ENCODE measurements at regions not wholly inside any gene's neighbourhood (a gene's known extent, or its start where the extent isn't known, plus 50 kb on each side); places are given as distances from the start of the nearest gene placed in this dataset.

- DNase-seq (ENCODE audit: low spot score), result no peak
- intact Hi-C loops (cut with DNase I), result no loop called here
Observed at GRCh38 chr10:8556321-8556720, 501.8 kb downstream of the GATA3 start.

- no peak for DNase-seq (ENCODE audit: low spot score)
- intact Hi-C loops (cut with DNase I), result no loop called here
Observed at GRCh38 chr10:8563478-8563877, 509.0 kb downstream of the GATA3 start.

GRCh38 chr10:8566737-8567136 lies 512.2 kb downstream of the GATA3 start:
- intact Hi-C loops (cut with DNase I), result no loop called here

DNA sequence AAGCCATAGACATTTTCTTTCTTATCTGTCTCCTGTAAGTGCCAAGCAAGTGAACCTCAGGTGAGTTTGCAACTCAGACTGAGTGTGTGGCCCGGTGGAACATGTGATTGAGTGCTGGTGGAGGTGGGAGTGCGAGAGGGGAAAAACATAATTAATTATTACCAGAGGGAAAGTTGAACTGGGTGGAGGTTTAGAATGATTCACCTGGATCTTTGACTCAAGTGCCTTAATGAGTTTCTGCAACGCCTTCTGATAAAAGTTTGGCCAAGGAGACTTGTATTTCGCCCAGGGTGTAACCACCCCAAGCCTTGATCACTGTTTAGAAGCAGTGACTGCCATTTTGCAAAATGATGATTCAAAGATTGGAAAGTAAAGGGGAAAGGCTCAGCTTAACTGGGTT lies 513.9 kb downstream of the GATA3 start:
- intact Hi-C loops (cut with DNase I), result no loop called here

More at GRCh38 chr10:8566737-8567136, 512.2 kb downstream of the GATA3 start:
- DNase-seq (ENCODE audit: low spot score), result no peak

DNA sequence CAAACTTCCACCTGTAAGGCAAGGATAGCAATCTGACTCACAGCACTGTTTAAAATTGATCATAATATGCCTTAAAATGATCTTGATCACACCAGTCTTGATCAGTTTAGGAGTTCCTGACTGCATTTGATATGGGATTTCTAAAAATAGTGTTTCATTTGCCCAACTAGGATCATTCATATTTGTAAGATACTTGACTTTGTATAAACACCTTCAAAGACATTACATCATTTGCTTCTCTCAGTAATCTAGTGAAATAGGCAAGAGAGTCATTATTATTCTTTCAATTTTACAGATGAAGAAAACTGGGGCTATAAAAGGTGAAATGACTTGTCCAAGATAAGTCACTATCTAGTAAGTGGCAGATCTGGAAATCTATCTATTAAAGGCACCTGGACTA lies 521.1 kb downstream of the GATA3 start:
- no peak for DNase-seq (ENCODE audit: low spot score)
- intact Hi-C loops (cut with DNase I), result no loop called here

More for the DNA sequence above, 513.9 kb downstream of the GATA3 start:
- DNase-seq (ENCODE audit: low spot score), result no peak

DNA sequence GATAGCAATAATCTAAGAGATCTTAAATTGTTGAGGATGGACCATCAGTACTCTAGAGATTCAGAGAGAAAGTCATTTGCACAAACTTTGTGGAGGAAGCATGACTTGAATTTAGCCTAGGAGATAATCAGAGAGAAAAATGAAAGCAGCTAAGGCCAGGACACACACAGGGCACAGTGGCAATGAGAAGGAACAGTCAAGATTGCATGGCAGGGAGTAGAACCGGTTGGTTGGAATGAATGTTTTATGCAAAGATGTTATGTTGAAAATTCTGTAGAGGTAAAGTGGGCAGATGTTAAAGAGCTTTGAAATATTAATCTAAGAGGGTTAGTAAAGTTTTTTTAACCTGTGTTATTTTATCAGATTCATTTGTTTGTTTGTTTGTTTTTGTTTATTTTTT lies 521.8 kb downstream of the GATA3 start:
- DNase-seq (ENCODE audit: low spot score), result no peak
- intact Hi-C loops (cut with DNase I), result no loop called here

- intact Hi-C loops (cut with DNase I), result no loop called here
- no peak for DNase-seq (ENCODE audit: low spot score)
Observed at GRCh38 chr10:8576911-8577310, 522.4 kb downstream of the GATA3 start.

DNA sequence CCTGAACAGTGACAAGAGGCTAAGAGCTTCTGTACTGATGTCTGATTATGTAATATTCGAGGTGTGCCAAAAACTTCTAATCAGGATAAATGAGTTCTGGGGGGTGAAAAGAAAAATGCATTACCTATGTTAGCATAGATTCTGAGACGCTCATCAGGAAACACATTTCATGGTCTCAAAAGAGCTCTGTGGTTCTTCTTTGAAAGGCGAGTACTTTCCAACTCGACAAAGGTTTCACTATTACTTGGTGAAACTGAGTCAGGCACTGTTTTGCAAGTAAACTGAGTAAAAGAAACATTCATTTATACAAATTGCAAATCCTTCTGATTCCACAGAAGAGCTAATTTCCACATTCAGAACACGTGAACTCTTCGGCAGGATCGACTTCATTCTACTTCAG lies 523.2 kb downstream of the GATA3 start:
- no peak for DNase-seq (ENCODE audit: low spot score)
- intact Hi-C loops (cut with DNase I), result no loop called here

DNA sequence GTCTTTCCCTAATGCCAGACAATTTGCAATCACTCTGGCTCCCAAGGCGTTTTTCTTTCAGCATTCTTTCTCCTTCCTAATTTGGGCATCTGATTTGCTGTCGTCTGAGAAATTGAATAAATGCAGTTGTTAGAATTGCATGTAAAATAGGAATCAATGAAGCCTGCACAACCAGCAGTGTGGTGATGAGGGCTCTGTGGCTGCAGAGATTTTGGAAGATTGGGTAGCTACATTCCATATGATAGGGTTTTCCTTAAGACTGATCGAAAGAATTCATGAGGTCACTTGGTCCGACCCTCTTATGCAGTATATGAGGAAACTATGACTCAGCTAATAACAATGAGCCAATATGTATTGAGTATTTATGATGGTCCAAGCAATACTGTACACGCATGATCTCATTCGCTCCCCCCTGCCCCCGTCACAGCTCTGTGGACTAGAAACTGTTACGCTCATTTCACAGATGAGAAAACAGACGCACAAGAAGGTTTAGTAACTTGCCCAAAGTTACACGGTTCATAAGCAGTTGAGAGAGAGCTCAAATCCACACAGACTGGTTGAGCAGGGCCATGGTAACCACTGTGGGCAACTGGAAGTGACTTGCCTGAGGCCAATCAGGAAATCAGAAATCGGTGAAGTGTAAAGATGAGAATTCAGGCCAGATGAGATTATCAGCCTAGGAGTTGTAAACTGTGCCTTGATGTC lies 527.2 kb downstream of the GATA3 start:
- intact Hi-C loops (cut with DNase I), result no loop called here
- DNase-seq (ENCODE audit: low spot score), result no peak

DNA sequence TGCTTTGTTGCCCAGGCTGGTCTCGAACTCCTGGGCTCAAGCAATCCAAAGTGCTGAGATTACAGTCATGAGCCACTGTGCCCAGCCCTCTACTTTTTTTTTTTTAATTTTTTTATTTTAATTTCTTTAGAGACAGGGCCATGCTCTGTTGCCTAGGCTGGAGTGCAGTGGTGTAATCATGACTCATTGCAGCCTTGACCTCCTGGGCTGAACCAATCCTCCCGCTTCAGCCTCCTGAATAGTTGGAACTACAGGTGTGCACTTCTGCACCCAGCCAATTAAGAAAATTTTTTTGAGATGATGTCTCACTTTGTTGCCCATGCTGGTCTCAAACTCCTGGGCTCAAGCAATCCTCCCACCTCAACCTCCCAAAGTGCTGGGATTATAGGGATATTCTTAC lies 528.6 kb downstream of the GATA3 start:
- intact Hi-C loops (cut with DNase I), result no loop called here
- DNase-seq (ENCODE audit: low spot score), result no peak

DNA sequence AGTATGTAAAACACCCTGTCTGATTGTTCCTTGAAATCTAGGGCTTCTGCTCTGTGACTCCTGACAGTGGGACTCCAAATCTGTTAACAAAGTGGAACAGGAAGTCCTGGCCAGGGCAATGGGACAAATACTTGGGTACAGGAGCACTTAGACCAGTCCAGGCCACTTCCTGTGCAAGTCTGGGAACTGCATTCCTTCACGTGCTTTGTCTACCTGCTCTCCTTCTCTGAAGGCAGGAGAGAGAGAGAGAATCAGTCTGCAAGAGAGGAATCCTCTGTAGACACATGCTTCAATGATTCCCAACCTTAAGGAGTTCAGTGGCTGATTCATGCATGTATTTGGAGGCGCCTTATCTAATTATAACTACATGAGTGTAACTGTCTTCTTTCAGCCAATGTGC lies 530.2 kb downstream of the GATA3 start:
- no peak for DNase-seq (ENCODE audit: low spot score)
- intact Hi-C loops (cut with DNase I), result no loop called here

- intact Hi-C loops (cut with DNase I), result no loop called here
- no peak for DNase-seq (ENCODE audit: low spot score)
Observed at GRCh38 chr10:8586504-8586903, 532.0 kb downstream of the GATA3 start.

DNA sequence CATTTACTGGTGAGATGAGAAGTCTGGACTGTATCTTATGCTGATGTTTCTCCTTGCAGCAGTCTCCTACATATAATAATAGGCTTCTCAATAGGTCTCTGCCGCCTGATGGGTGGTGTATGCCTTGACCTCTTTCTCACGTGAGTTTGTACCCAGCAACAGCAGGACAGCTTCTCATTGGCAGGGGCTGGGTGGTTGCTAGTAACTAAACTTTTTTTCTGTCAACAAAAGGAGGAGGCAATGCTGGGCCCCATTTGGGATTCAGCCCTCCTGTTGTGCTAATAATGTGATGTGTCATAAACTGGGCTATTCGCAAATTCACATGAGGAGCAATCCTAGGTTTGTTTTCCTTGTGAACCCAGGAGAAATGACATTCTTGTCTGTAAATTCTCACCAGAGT lies 533.6 kb downstream of the GATA3 start:
- intact Hi-C loops (cut with DNase I), result no loop called here
- no peak for DNase-seq (ENCODE audit: low spot score)

- DNase-seq (ENCODE audit: low spot score), result no peak
- intact Hi-C loops (cut with DNase I), result no loop called here
Observed at GRCh38 chr10:8590518-8590917, 536.0 kb downstream of the GATA3 start.

- intact Hi-C loops (cut with DNase I), result no loop called here
Observed at GRCh38 chr10:8591640-8592039, 537.2 kb downstream of the GATA3 start.

GRCh38 chr10:8594176-8594575 lies 539.7 kb downstream of the GATA3 start:
- no peak for DNase-seq (ENCODE audit: low spot score)
- intact Hi-C loops (cut with DNase I), result no loop called here

More at GRCh38 chr10:8591640-8592039, 537.2 kb downstream of the GATA3 start:
- no peak for DNase-seq (ENCODE audit: low spot score)

DNA sequence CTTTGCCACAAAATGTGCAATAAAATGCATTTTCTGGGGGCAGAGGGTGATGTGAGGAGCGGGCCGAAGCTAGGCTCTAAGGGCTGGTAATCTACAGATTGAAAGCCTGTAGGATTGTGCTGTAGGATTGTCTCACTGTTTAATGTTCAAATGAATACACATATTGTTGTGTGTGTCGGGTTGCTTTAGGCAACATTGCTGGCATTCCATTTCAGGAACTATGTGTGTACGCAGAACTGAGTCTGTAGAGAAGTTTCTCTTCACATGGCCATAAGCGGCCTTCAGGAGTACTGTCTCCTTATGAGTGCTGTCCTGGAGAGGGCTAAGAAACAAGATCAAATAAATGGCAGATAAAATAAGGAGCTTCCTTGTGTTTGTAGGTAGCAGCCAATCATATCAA lies 540.2 kb downstream of the GATA3 start:
- intact Hi-C loops (cut with DNase I), result no loop called here
- no peak for DNase-seq (ENCODE audit: low spot score)

DNA sequence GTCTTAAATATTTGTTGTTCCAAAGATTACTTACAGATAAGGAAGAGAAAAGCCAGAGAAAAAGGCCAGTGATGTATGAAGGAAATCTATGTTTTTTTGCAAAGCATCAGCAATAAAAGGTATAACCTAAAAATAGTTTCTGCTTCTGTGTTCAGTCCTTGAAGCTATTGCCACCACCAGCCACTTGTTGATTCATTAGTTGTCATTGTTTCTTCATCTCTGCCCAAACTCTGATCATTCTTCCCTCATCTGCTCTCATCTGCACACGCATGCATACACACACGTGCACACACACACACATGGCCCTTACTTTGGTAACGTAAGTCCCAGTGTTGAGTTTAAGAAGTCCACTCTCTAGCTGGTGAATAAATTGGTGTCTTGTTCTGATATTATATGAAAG lies 540.7 kb downstream of the GATA3 start:
- no peak for DNase-seq (ENCODE audit: low spot score)
- intact Hi-C loops (cut with DNase I), result no loop called here

- DNase-seq (ENCODE audit: low spot score), result no peak
- intact Hi-C loops (cut with DNase I), result no loop called here
Observed at GRCh38 chr10:8596929-8597472, 542.5 kb downstream of the GATA3 start.

- DNase-seq (ENCODE audit: low spot score), result no peak
Observed at GRCh38 chr10:8600192-8600591, 545.7 kb downstream of the GATA3 start.

GRCh38 chr10:8602821-8603220 lies 548.3 kb downstream of the GATA3 start:
- intact Hi-C loops (cut with DNase I), result no loop called here
- DNase-seq (ENCODE audit: low spot score), result no peak

More at GRCh38 chr10:8600192-8600591, 545.7 kb downstream of the GATA3 start:
- intact Hi-C loops (cut with DNase I), result no loop called here

All from cardiac septum (tissue), 1 donor.